SK-N-SH treated with all-trans-retinoic acid at 6 μM for 48 hours (cell line): ENCODE measurements at regions not wholly inside any gene's neighbourhood (a gene's known extent, or its start where the extent isn't known, plus 50 kb on each side); places are given as distances from the start of the nearest gene placed in this dataset.

ENCODE experiments used
- CSDC2 ChIP-seq: fragments of 250-450 bp; sonication (Bioruptor Pico); IDR thresholded peaks from 2 replicates; pipeline ENCODE4 v1.5.0; 2020; ENCODE audit warnings: mild to moderate bottlenecking, moderate library complexity
- OSR1 ChIP-seq: fragments of 250-450 bp; sonication (Bioruptor Pico); IDR thresholded peaks from 2 replicates; pipeline ENCODE4 v1.8.0; 2022; ENCODE audit warnings: moderate library complexity, mild to moderate bottlenecking, inconsistent platforms
- TCF4 ChIP-seq: fragments of 250-450 bp; sonication (Bioruptor Pico); IDR thresholded peaks from 2 replicates; pipeline ENCODE4 v1.8.0; 2021; ENCODE audit warnings: mild to moderate bottlenecking, moderate library complexity, borderline replicate concordance
- ZFP3 ChIP-seq: fragments of 250-450 bp; sonication (Bioruptor Pico); IDR thresholded peaks from 2 replicates; pipeline ENCODE4 v1.5.0; 2020; ENCODE audit warnings: mild to moderate bottlenecking, moderate library complexity
- TF ChIP-seq, protein P1 (sequence below): fragments of 250-450 bp; sonication (Bioruptor Pico); IDR thresholded peaks from 2 replicates; pipeline ENCODE4 v1.8.0; 2020; ENCODE audit warnings: mild to moderate bottlenecking, moderate library complexity, borderline replicate concordance
- TF ChIP-seq, protein P2 (sequence below): fragments of 250-450 bp; sonication (Bioruptor Pico); IDR thresholded peaks from 2 replicates; pipeline ENCODE4 v1.5.1; 2021; ENCODE audit warnings: mild to moderate bottlenecking, moderate library complexity

DNA sequence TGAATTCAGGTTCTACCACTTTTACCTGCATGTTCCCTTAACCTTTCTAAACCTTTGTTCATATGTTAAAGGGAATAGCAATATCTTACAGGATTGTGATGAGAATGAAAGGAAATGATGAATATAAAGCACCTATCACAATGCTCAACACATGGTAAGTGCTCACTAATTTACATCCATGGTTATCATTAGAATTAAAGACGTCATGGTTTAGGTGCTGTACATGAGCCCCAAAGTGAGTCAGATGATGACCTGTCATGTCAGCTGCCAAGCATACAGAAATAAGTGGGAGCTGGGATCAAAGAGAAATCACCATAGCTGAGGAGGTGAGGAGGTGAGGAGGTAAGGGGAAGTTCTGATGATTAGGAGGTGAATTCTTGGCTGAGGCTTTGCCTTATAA is 135.9 kb upstream of the ATP2B1 start:
- TF ChIP-seq, protein P1, sequence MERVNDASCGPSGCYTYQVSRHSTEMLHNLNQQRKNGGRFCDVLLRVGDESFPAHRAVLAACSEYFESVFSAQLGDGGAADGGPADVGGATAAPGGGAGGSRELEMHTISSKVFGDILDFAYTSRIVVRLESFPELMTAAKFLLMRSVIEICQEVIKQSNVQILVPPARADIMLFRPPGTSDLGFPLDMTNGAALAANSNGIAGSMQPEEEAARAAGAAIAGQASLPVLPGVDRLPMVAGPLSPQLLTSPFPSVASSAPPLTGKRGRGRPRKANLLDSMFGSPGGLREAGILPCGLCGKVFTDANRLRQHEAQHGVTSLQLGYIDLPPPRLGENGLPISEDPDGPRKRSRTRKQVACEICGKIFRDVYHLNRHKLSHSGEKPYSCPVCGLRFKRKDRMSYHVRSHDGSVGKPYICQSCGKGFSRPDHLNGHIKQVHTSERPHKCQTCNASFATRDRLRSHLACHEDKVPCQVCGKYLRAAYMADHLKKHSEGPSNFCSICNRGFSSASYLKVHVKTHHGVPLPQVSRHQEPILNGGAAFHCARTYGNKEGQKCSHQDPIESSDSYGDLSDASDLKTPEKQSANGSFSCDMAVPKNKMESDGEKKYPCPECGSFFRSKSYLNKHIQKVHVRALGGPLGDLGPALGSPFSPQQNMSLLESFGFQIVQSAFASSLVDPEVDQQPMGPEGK (CRISPR knock-in tag) = no peak
- TF ChIP-seq, protein P2, sequence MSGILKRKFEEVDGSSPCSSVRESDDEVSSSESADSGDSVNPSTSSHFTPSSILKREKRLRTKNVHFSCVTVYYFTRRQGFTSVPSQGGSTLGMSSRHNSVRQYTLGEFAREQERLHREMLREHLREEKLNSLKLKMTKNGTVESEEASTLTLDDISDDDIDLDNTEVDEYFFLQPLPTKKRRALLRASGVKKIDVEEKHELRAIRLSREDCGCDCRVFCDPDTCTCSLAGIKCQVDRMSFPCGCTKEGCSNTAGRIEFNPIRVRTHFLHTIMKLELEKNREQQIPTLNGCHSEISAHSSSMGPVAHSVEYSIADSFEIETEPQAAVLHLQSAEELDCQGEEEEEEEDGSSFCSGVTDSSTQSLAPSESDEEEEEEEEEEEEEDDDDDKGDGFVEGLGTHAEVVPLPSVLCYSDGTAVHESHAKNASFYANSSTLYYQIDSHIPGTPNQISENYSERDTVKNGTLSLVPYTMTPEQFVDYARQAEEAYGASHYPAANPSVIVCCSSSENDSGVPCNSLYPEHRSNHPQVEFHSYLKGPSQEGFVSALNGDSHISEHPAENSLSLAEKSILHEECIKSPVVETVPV = no peak
- TF ChIP-seq TCF4 (CRISPR knock-in tag) (no peak), ZFP3 (CRISPR knock-in tag) (no peak), CSDC2 (CRISPR knock-in tag) (no peak), OSR1 (no peak)
